ENCODE measurements at regions not wholly inside any gene's neighbourhood (a gene's known extent, or its start where the extent isn't known, plus 50 kb on each side); places are given as distances from the start of the nearest gene placed in this dataset.
A peak's percentile ranks its signal among the peaks of the same experiment; 100 is the strongest.

- ATAC-seq (no peak), DNase-seq (no peak)
- H3K9me3 Mint-ChIP-seq = peaks cover 13% of the 10 kb centered on the region
- peaks cover 16% of the 10 kb centered on the region for H3K27me3 Mint-ChIP-seq
- no peak overlapping the region for H3K27ac Mint-ChIP-seq
- no peak overlapping the region for H3K4me3 Mint-ChIP-seq
- no peaks in the 10 kb centered on the region for H3K36me3 Mint-ChIP-seq (ENCODE audit: low read depth)
- H3K4me1 Mint-ChIP-seq = no peaks in the 10 kb centered on the region
These were observed 237.6 kb upstream of the IRX4 start for GRCh38 chr5:2120361-2120760.

GRCh38 chr5:2119573-2119972, 236.8 kb upstream of the IRX4 start:
- Mint-ChIP-seq H3K4me3 (no peak overlapping the region), H3K4me1 (no peaks in the 10 kb centered on the region), H3K9me3 (peaks cover 13% of the 10 kb centered on the region), H3K27me3 (peaks cover 15% of the 10 kb centered on the region), H3K27ac (no peak overlapping the region), H3K36me3 (ENCODE audit: low read depth) (no peaks in the 10 kb centered on the region)
- DNase-seq (no peak), ATAC-seq (no peak)

GRCh38 chr5:2113348-2114131, 230.8 kb upstream of the IRX4 start:
- Mint-ChIP-seq H3K36me3 (ENCODE audit: low read depth) (no peaks in the 10 kb centered on the region), H3K4me3 (no peak overlapping the region), H3K27me3 (peaks cover 4% of the 10 kb centered on the region), H3K4me1 (no peaks in the 10 kb centered on the region), H3K9me3 (no peaks in the 10 kb centered on the region), H3K27ac (no peak overlapping the region)
- DNase-seq = no peak
- no peak for ATAC-seq

- no peak overlapping the region for H3K27ac Mint-ChIP-seq
- no peaks in the 10 kb centered on the region for H3K4me1 Mint-ChIP-seq
These were observed 229.7 kb upstream of the IRX4 start for GRCh38 chr5:2112173-2113025.

GRCh38 chr5:2111569-2112105, 228.9 kb upstream of the IRX4 start:
- Mint-ChIP-seq H3K4me1 (no peaks in the 10 kb centered on the region), H3K27me3 (peaks cover 4% of the 10 kb centered on the region), H3K36me3 (ENCODE audit: low read depth) (no peaks in the 10 kb centered on the region), H3K4me3 (no peak overlapping the region), H3K9me3 (peaks cover 3% of the 10 kb centered on the region), H3K27ac (no peak overlapping the region)
- DNase-seq (no peak), ATAC-seq (no peak)

More at GRCh38 chr5:2112173-2113025, 229.7 kb upstream of the IRX4 start:
- no peak for DNase-seq
- Mint-ChIP-seq H3K4me3 (no peak overlapping the region), H3K27me3 (peaks cover 4% of the 10 kb centered on the region), H3K9me3 (no peaks in the 10 kb centered on the region), H3K36me3 (ENCODE audit: low read depth) (no peaks in the 10 kb centered on the region)
- no peak for ATAC-seq

GRCh38 chr5:2110934-2111462, 228.3 kb upstream of the IRX4 start:
- ATAC-seq = peak; percentile 20
- no peak overlapping the region for H3K27ac Mint-ChIP-seq
- no peak for DNase-seq
- H3K36me3 Mint-ChIP-seq (ENCODE audit: low read depth) = no peaks in the 10 kb centered on the region
- H3K9me3 Mint-ChIP-seq = peaks cover 8% of the 10 kb centered on the region
- no peaks in the 10 kb centered on the region for H3K4me1 Mint-ChIP-seq
- H3K4me3 Mint-ChIP-seq = no peak overlapping the region
- H3K27me3 Mint-ChIP-seq = peaks cover 4% of the 10 kb centered on the region

GRCh38 chr5:2110137-2110933, 227.6 kb upstream of the IRX4 start:
- Mint-ChIP-seq H3K36me3 (ENCODE audit: low read depth) (no peaks in the 10 kb centered on the region), H3K27me3 (peaks cover 2% of the 10 kb centered on the region), H3K4me1 (no peaks in the 10 kb centered on the region), H3K27ac (no peak overlapping the region), H3K4me3 (no peak overlapping the region), H3K9me3 (peaks cover 11% of the 10 kb centered on the region)
- ATAC-seq = no peak
- DNase-seq = no peak

GRCh38 chr5:2109566-2109965, 226.8 kb upstream of the IRX4 start:
- H3K27me3 Mint-ChIP-seq = no peaks in the 10 kb centered on the region
- no peaks in the 10 kb centered on the region for H3K36me3 Mint-ChIP-seq (ENCODE audit: low read depth)
- DNase-seq (no peak), ATAC-seq (no peak)
- peaks cover 11% of the 10 kb centered on the region for H3K9me3 Mint-ChIP-seq
- H3K4me3 Mint-ChIP-seq = no peak overlapping the region
- no peak overlapping the region for H3K27ac Mint-ChIP-seq
- H3K4me1 Mint-ChIP-seq = no peaks in the 10 kb centered on the region

GRCh38 chr5:2106721-2107120, 224.0 kb upstream of the IRX4 start:
- H3K4me1 Mint-ChIP-seq = no peaks in the 10 kb centered on the region
- no peak overlapping the region for H3K27ac Mint-ChIP-seq
- H3K36me3 Mint-ChIP-seq (ENCODE audit: low read depth) = no peaks in the 10 kb centered on the region
- no peak for ATAC-seq
- no peak overlapping the region for H3K4me3 Mint-ChIP-seq
- peaks cover 2% of the 10 kb centered on the region for H3K27me3 Mint-ChIP-seq
- no peak for DNase-seq
- H3K9me3 Mint-ChIP-seq = peaks cover 11% of the 10 kb centered on the region

GRCh38 chr5:2105141-2105540, 222.4 kb upstream of the IRX4 start:
- Mint-ChIP-seq H3K4me1 (no peaks in the 10 kb centered on the region), H3K27ac (no peak overlapping the region), H3K4me3 (no peak overlapping the region), H3K36me3 (ENCODE audit: low read depth) (no peaks in the 10 kb centered on the region), H3K27me3 (peaks cover 2% of the 10 kb centered on the region), H3K9me3 (peaks cover 11% of the 10 kb centered on the region)
- ATAC-seq (no peak), DNase-seq (no peak)

GRCh38 chr5:2103940-2104339, 221.2 kb upstream of the IRX4 start:
- H3K4me1 Mint-ChIP-seq = no peaks in the 10 kb centered on the region
- H3K27ac Mint-ChIP-seq = no peak overlapping the region
- peaks cover 2% of the 10 kb centered on the region for H3K27me3 Mint-ChIP-seq
- H3K9me3 Mint-ChIP-seq = peaks cover 11% of the 10 kb centered on the region
- DNase-seq (no peak), ATAC-seq (no peak)
- no peaks in the 10 kb centered on the region for H3K36me3 Mint-ChIP-seq (ENCODE audit: low read depth)
- no peak overlapping the region for H3K4me3 Mint-ChIP-seq

GRCh38 chr5:2102819-2103776, 220.4 kb upstream of the IRX4 start:
- peaks cover 3% of the 10 kb centered on the region for H3K27me3 Mint-ChIP-seq
- no peaks in the 10 kb centered on the region for H3K4me1 Mint-ChIP-seq
- DNase-seq (no peak), ATAC-seq (no peak)
- no peak overlapping the region for H3K4me3 Mint-ChIP-seq
- H3K27ac Mint-ChIP-seq = no peak overlapping the region
- no peaks in the 10 kb centered on the region for H3K36me3 Mint-ChIP-seq (ENCODE audit: low read depth)
- peaks cover 11% of the 10 kb centered on the region for H3K9me3 Mint-ChIP-seq

- H3K27ac Mint-ChIP-seq = no peak overlapping the region
- no peak overlapping the region for H3K4me3 Mint-ChIP-seq
- no peaks in the 10 kb centered on the region for H3K4me1 Mint-ChIP-seq
- H3K9me3 Mint-ChIP-seq = peaks cover 9% of the 10 kb centered on the region
- no peak for ATAC-seq
- peaks cover 8% of the 10 kb centered on the region for H3K27me3 Mint-ChIP-seq
- no peaks in the 10 kb centered on the region for H3K36me3 Mint-ChIP-seq (ENCODE audit: low read depth)
- no peak for DNase-seq
These were observed 219.0 kb upstream of the IRX4 start for GRCh38 chr5:2101685-2102084.
